IMR-90 (cell line): ENCODE measurements at regions not wholly inside any gene's neighbourhood (a gene's known extent, or its start where the extent isn't known, plus 50 kb on each side); places are given as distances from the start of the nearest gene placed in this dataset.

Source experiments
- ATAC-seq: fragments of 200-7000 bp; cut with Tn5 transposase; 2 replicates; pipeline ENCODE4 v1.9.1; 2020; ENCODE audit warnings: low read depth, mild to moderate bottlenecking, moderate library complexity
- BruUV-seq: library from RNA; stranded (reverse); fragments of 400-500 nt; replicated peaks from 2 replicates; lab custom pipeline; 2021; lab: Mats Ljungman, UMichigan
- CTCF ChIA-PET: fragments of 300-600 bp; formaldehyde crosslinking; extraction: SDS; loops from one replicate; lab custom pipeline; 2021; ENCODE audit warnings: antibody characterized with exemption; lab: Yijun Ruan, JAX
- POLR2A ChIA-PET: fragments of 300-600 bp; sonication (Branson Sonifier 250); formaldehyde crosslinking; loops from one replicate; lab custom pipeline; 2022; ENCODE audit warnings: antibody characterized with exemption; ENCODE audit not compliant: unreplicated experiment; lab: Charles Lee
- DNase-seq: peaks from one replicate; pipeline ENCODE4 v3.0.0; 2013
- H2AFZ ChIP-seq: replicated peaks from 2 replicates; pipeline ENCODE3; 2013; ENCODE audit warnings: low read length, mild to moderate bottlenecking; ENCODE audit not compliant: poor library complexity
- H2AK5ac ChIP-seq: 2 replicates; pipeline ENCODE4 v1.6.1; 2013; ENCODE audit warnings: low read depth, low read length, inconsistent platforms
- H2AK9ac ChIP-seq: replicated peaks from 2 replicates; pipeline ENCODE3; 2013; ENCODE audit warnings: mild to moderate bottlenecking, low read depth, low read length, moderate library complexity; ENCODE audit not compliant: poor library complexity
- H2BK120ac ChIP-seq: 2 replicates; pipeline ENCODE4 v1.6.1; 2013; ENCODE audit warnings: low read depth, low read length, inconsistent platforms
- H2BK15ac ChIP-seq: 3 replicates; pipeline ENCODE4 v1.6.1; 2013; ENCODE audit warnings: low read depth, low read length, inconsistent platforms
- H2BK20ac ChIP-seq: 2 replicates; pipeline ENCODE4 v1.6.1; 2013; ENCODE audit warnings: low read depth, mild to moderate bottlenecking, inconsistent platforms, low read length, moderate library complexity
- H2BK5ac ChIP-seq: 2 replicates; pipeline ENCODE4 v1.6.1; 2013; ENCODE audit warnings: mild to moderate bottlenecking, low read depth, low read length, inconsistent platforms; ENCODE audit not compliant: poor library complexity, severe bottlenecking
- H3K14ac ChIP-seq: replicated peaks from 2 replicates; pipeline ENCODE4 v1.6.1; 2013; ENCODE audit warnings: low read depth, low read length, inconsistent platforms
- H3K18ac ChIP-seq: 2 replicates; pipeline ENCODE4 v1.6.1; 2013; ENCODE audit warnings: low read depth, low read length, control low read depth
- H3K23ac ChIP-seq: 2 replicates; pipeline ENCODE4 v1.6.1; 2013; ENCODE audit warnings: low read depth, low read length, inconsistent platforms
- H3K27ac ChIP-seq: 2 replicates; pipeline ENCODE4 v1.5.1; 2013; ENCODE audit warnings: mild to moderate bottlenecking, control low read depth, low read length; ENCODE audit not compliant: insufficient read depth
- H3K27me3 ChIP-seq: 2 replicates; pipeline ENCODE4 v1.6.1; 2013; ENCODE audit warnings: low read length; ENCODE audit not compliant: control insufficient read depth, insufficient read depth
- H3K36me3 ChIP-seq: 2 replicates; pipeline ENCODE4 v1.6.1; 2013; ENCODE audit warnings: low read length, mixed read lengths; ENCODE audit not compliant: control insufficient read depth, insufficient read depth
- H3K4ac ChIP-seq: 2 replicates; pipeline ENCODE4 v1.6.1; 2013; ENCODE audit warnings: low read depth, low read length, inconsistent platforms
- H3K4me1 ChIP-seq: 2 replicates; pipeline ENCODE4 v1.6.1; 2013; ENCODE audit warnings: low read length, mixed read lengths; ENCODE audit not compliant: control insufficient read depth, insufficient read depth
- H3K4me2 ChIP-seq: 2 replicates; pipeline ENCODE4 v1.6.1; 2013; ENCODE audit warnings: low read depth, mild to moderate bottlenecking, control low read depth, low read length, moderate library complexity
- H3K4me3 ChIP-seq: 2 replicates; pipeline ENCODE4 v1.5.1; 2013; ENCODE audit warnings: low read depth, mild to moderate bottlenecking, control low read depth, low read length, moderate library complexity; ENCODE audit not compliant: insufficient read depth
- H3K56ac ChIP-seq: 2 replicates; pipeline ENCODE4 v1.6.1; 2013; ENCODE audit warnings: low read length, inconsistent platforms; ENCODE audit not compliant: insufficient read depth; ENCODE audit errors: extremely low read depth
- H3K79me1 ChIP-seq, 2 experiments: 2 replicates each; pipeline ENCODE4 v1.6.1; 2013; ENCODE audit warnings: low read length in 2 of 2, inconsistent platforms in 1 of 2, low read depth in 1 of 2
- H3K9ac ChIP-seq: 2 replicates; pipeline ENCODE4 v1.6.1; 2013; ENCODE audit warnings: low read depth, low read length, control low read depth
- H3K9me1 ChIP-seq: 2 replicates; pipeline ENCODE4 v1.6.1; 2013; ENCODE audit warnings: low read length, inconsistent platforms; ENCODE audit not compliant: insufficient read depth
- H3K9me3 ChIP-seq: 2 replicates; pipeline ENCODE4 v1.6.1; 2013; ENCODE audit warnings: low read length; ENCODE audit not compliant: control insufficient read depth, insufficient read depth
- H4K20me1 ChIP-seq: 2 replicates; pipeline ENCODE4 v1.6.1; 2013; ENCODE audit warnings: low read length, inconsistent platforms; ENCODE audit not compliant: insufficient read depth
- H4K5ac ChIP-seq: 2 replicates; pipeline ENCODE4 v1.6.1; 2013; ENCODE audit warnings: mild to moderate bottlenecking, low read depth, low read length, control low read depth
- H4K8ac ChIP-seq, 2 experiments: 2 replicates each; pipeline ENCODE4 v1.6.1; 2013; ENCODE audit warnings: low read depth in 2 of 2, low read length in 2 of 2, control low read depth in 1 of 2, inconsistent platforms in 1 of 2
- H4K91ac ChIP-seq: 2 replicates; pipeline ENCODE4 v1.6.1; 2013; ENCODE audit warnings: low read depth, low read length, inconsistent platforms; ENCODE audit not compliant: insufficient read depth
- CEBPB ChIP-seq: IDR thresholded peaks from 2 replicates; pipeline ENCODE4 v1.6.1; 2012; ENCODE audit warnings: low read depth, low read length, improper control_type of control experiment
- CHD1 ChIP-seq: IDR thresholded peaks from 2 replicates; pipeline ENCODE4 v1.6.1; 2012; ENCODE audit warnings: low read depth, low read length, improper control_type of control experiment
- FOS ChIP-seq: fragments of 150-350 bp; IDR thresholded peaks from 2 replicates; pipeline ENCODE4 v1.6.1; 2016; ENCODE audit warnings: low read depth, low read length
- MAZ ChIP-seq: IDR thresholded peaks from 2 replicates; pipeline ENCODE4 v1.6.1; 2012; ENCODE audit warnings: low read depth, mild to moderate bottlenecking, low read length, improper control_type of control experiment, moderate library complexity, borderline replicate concordance
- MXI1 ChIP-seq: IDR thresholded peaks from 2 replicates; pipeline ENCODE4 v1.6.1; 2012; ENCODE audit warnings: low read depth, mild to moderate bottlenecking, low read length, moderate library complexity, borderline replicate concordance
- NFE2L2 ChIP-seq: fragments of 150-350 bp; IDR thresholded peaks from 2 replicates; pipeline ENCODE4 v1.6.1; 2016; ENCODE audit warnings: low read depth, mild to moderate bottlenecking, low read length
- POLR2A ChIP-seq: IDR thresholded peaks from 2 replicates; pipeline ENCODE4 v1.6.1; 2012; ENCODE audit warnings: mild to moderate bottlenecking, low read depth, low read length
- RAD21 ChIP-seq: IDR thresholded peaks from 2 replicates; pipeline ENCODE4 v1.6.1; 2012; ENCODE audit warnings: low read length, improper control_type of control experiment
- RFX5 ChIP-seq: IDR thresholded peaks from 2 replicates; pipeline ENCODE4 v1.8.0; 2012; ENCODE audit warnings: low read depth, mild to moderate bottlenecking, low read length, moderate library complexity
- SMC3 ChIP-seq: fragments of 150-350 bp; IDR thresholded peaks from 2 replicates; pipeline ENCODE4 v1.6.1; 2016; ENCODE audit warnings: low read depth, mild to moderate bottlenecking, antibody characterized with exemption, low read length, moderate library complexity
- WGBS, 2 experiments: methylation state at CpG; one replicate each; pipeline versions ENCODE4 v1.1.5 to v1.1.7; 2013; ENCODE audit warnings: missing lambda C conversion rate in 2 of 2; ENCODE audit not compliant: insufficient read length in 1 of 2; ENCODE audit errors: extremely low coverage in 2 of 2; 5-methylcytosine and 5-hydroxymethylcytosine counted together
- dilution Hi-C: fragments of 300-500 bp; cut with HindIII; formaldehyde crosslinking; loops from one replicate; pipeline ENCODE4 v1.14.3; 2018; ENCODE audit warnings: low sequenced_read_pairs; ENCODE audit not compliant: unreplicated experiment
- in situ Hi-C: fragments of 300-500 bp; cut with MboI; formaldehyde crosslinking; loops from 3 replicates; pipeline ENCODE4 v1.14.3; 2019; ENCODE audit warnings: low sequenced_read_pairs, inconsistent platforms, mixed read lengths
- intact Hi-C: fragments of 100-400 bp; cut with micrococcal nuclease; formaldehyde crosslinking; loops from 2 replicates; pipeline ENCODE4 v1.10.0; 2022
- TF ChIP-seq, protein P1 (sequence below): fragments of 150-350 bp; IDR thresholded peaks from 2 replicates; pipeline ENCODE4 v1.6.1; 2016; ENCODE audit warnings: low read depth, mild to moderate bottlenecking, low read length, moderate library complexity, borderline replicate concordance
- TF ChIP-seq, protein P2 (sequence below): conservative IDR thresholded peaks from 2 replicates; pipeline ENCODE4 v1.5.1; 2012; ENCODE audit warnings: mild to moderate bottlenecking, low read depth, low read length, improper control_type of control experiment
- TF ChIP-seq, protein P3 (sequence below): fragments of 150-350 bp; IDR thresholded peaks from 2 replicates; pipeline ENCODE4 v1.6.1; 2017; ENCODE audit warnings: mild to moderate bottlenecking, antibody characterized with exemption, low read length, low read depth

DNA sequence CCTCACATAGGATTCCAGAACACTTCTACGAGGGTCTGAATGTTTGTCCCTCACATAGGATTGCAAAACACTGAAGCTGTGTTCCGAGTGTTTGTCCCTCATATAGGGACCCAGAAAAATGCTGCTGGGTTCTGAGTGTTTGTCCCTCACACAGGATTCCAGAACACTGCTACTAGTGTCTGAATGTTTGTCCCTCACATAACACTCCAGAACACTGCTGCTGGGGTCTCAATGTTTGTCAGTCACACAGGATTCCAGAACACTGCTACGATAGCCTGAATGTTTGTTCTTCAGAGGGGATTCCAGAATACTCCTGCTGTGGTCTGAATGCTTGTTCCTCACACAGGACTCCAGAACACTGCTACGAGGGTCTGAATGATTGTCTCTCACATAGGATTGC is 218.7 kb downstream of the FOXD4L6 start:
- Histone ChIP-seq H4K8ac (no peak overlapping the region), H3K79me1 (no peaks in the 10 kb centered on the region), H4K20me1 (no peaks in the 10 kb centered on the region), H2BK5ac (no peak overlapping the region), H2AK5ac (no peak overlapping the region), H3K18ac (no peak overlapping the region), H3K27me3 (no peaks in the 10 kb centered on the region), H3K4me3 (no peak overlapping the region), H3K4me1 (no peaks in the 10 kb centered on the region), H2BK20ac (no peak overlapping the region), H2BK120ac (no peak overlapping the region), H3K9me1 (no peaks in the 10 kb centered on the region), H2AK9ac (no peak overlapping the region), H2AFZ (no peak overlapping the region), H3K9ac (no peak overlapping the region), H3K27ac (no peak overlapping the region), H3K4me2 (no peak overlapping the region), H3K14ac (no peak overlapping the region), H3K9me3 (peaks cover 69% of the 10 kb centered on the region), H3K4ac (no peak overlapping the region), H3K23ac (no peak overlapping the region), H4K91ac (no peak overlapping the region), H2BK15ac (no peak overlapping the region), H4K5ac (no peak overlapping the region), H3K56ac (no peak overlapping the region), H3K36me3 (no peaks in the 10 kb centered on the region)
- ATAC-seq (no peak), DNase-seq (no peak)
- TF ChIP-seq, protein P1, sequence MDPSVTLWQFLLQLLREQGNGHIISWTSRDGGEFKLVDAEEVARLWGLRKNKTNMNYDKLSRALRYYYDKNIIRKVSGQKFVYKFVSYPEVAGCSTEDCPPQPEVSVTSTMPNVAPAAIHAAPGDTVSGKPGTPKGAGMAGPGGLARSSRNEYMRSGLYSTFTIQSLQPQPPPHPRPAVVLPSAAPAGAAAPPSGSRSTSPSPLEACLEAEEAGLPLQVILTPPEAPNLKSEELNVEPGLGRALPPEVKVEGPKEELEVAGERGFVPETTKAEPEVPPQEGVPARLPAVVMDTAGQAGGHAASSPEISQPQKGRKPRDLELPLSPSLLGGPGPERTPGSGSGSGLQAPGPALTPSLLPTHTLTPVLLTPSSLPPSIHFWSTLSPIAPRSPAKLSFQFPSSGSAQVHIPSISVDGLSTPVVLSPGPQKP: no peak
- TF ChIP-seq CEBPB (no peak), SMC3 (no peak), FOS (no peak), RFX5 (no peak), NFE2L2 (no peak), MAZ (no peak), MXI1 (no peak), CHD1 (no peak), RAD21 (no peak), POLR2A (no peak)
- TF ChIP-seq, protein P2, sequence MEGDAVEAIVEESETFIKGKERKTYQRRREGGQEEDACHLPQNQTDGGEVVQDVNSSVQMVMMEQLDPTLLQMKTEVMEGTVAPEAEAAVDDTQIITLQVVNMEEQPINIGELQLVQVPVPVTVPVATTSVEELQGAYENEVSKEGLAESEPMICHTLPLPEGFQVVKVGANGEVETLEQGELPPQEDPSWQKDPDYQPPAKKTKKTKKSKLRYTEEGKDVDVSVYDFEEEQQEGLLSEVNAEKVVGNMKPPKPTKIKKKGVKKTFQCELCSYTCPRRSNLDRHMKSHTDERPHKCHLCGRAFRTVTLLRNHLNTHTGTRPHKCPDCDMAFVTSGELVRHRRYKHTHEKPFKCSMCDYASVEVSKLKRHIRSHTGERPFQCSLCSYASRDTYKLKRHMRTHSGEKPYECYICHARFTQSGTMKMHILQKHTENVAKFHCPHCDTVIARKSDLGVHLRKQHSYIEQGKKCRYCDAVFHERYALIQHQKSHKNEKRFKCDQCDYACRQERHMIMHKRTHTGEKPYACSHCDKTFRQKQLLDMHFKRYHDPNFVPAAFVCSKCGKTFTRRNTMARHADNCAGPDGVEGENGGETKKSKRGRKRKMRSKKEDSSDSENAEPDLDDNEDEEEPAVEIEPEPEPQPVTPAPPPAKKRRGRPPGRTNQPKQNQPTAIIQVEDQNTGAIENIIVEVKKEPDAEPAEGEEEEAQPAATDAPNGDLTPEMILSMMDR: no peak
- TF ChIP-seq, protein P3, sequence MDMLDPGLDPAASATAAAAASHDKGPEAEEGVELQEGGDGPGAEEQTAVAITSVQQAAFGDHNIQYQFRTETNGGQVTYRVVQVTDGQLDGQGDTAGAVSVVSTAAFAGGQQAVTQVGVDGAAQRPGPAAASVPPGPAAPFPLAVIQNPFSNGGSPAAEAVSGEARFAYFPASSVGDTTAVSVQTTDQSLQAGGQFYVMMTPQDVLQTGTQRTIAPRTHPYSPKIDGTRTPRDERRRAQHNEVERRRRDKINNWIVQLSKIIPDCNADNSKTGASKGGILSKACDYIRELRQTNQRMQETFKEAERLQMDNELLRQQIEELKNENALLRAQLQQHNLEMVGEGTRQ: no peak
- ChIA-PET CTCF (no interaction called here), POLR2A (no interaction called here)
- dilution Hi-C loops (no loop called here), intact Hi-C loops (no loop called here), in situ Hi-C loops (no loop called here)
- 59% methylated on average over 4 of the region's 4 CpGs; no CpG with 5 or more reads in 1 of the 2 experiments for WGBS, 2 experiments
- no TSS peak for BruUV-seq
